ENCODE measurements at regions not wholly inside any gene's neighbourhood (a gene's known extent, or its start where the extent isn't known, plus 50 kb on each side); places are given as distances from the start of the nearest gene placed in this dataset.
"Not testable (repeated sequence)": the region's sequence is repeated elsewhere in the genome, so short reads cannot be mapped to it uniquely, and the experiment has no call there.

GRCh38 chr3:180390313-180390712, 211.7 kb upstream of the TTC14 start:
- in situ Hi-C loops (cut with MboI; ENCODE audit: low pct_unique_long_range_greater_than_20kb, low sequenced_read_pairs) = no loop called here
- no peak for DNase-seq

- no peak for DNase-seq
Measured at GRCh38 chr3:180391001-180391400, 211.0 kb upstream of the TTC14 start.

GRCh38 chr3:180401226-180401625, 200.7 kb upstream of the TTC14 start:
- in situ Hi-C loops (cut with MboI; ENCODE audit: low pct_unique_long_range_greater_than_20kb, low sequenced_read_pairs) = no loop called here
- DNase-seq = no peak

More at GRCh38 chr3:180391001-180391400, 211.0 kb upstream of the TTC14 start:
- in situ Hi-C loops (cut with MboI; ENCODE audit: low pct_unique_long_range_greater_than_20kb, low sequenced_read_pairs) = no loop called here

GRCh38 chr3:180402471-180403073, 199.4 kb upstream of the TTC14 start:
- no peak for DNase-seq
- in situ Hi-C loops (cut with MboI; ENCODE audit: low pct_unique_long_range_greater_than_20kb, low sequenced_read_pairs) = no loop called here

GRCh38 chr3:180403156-180403555, 198.8 kb upstream of the TTC14 start:
- in situ Hi-C loops (cut with MboI; ENCODE audit: low pct_unique_long_range_greater_than_20kb, low sequenced_read_pairs) = no loop called here
- no peak for DNase-seq

- in situ Hi-C loops (cut with MboI; ENCODE audit: low pct_unique_long_range_greater_than_20kb, low sequenced_read_pairs) = no loop called here
- DNase-seq = no peak
Measured at GRCh38 chr3:180408654-180409053, 193.3 kb upstream of the TTC14 start.

GRCh38 chr3:180409170-180409569, 192.8 kb upstream of the TTC14 start:
- DNase-seq = no peak

GRCh38 chr3:180409883-180410282, 192.1 kb upstream of the TTC14 start:
- DNase-seq = no peak
- in situ Hi-C loops (cut with MboI; ENCODE audit: low pct_unique_long_range_greater_than_20kb, low sequenced_read_pairs) = no loop called here

More at GRCh38 chr3:180409170-180409569, 192.8 kb upstream of the TTC14 start:
- in situ Hi-C loops (cut with MboI; ENCODE audit: low pct_unique_long_range_greater_than_20kb, low sequenced_read_pairs) = no loop called here

GRCh38 chr3:180414157-180414556, 187.8 kb upstream of the TTC14 start:
- DNase-seq = no peak
- in situ Hi-C loops (cut with MboI; ENCODE audit: low pct_unique_long_range_greater_than_20kb, low sequenced_read_pairs) = no loop called here

- DNase-seq = no peak
- in situ Hi-C loops (cut with MboI; ENCODE audit: low pct_unique_long_range_greater_than_20kb, low sequenced_read_pairs) = no loop called here
Measured at GRCh38 chr3:180416111-180416594, 185.8 kb upstream of the TTC14 start.

GRCh38 chr3:180417241-180417640, 184.7 kb upstream of the TTC14 start:
- DNase-seq = no peak

GRCh38 chr3:180420016-180420415, 181.9 kb upstream of the TTC14 start:
- no peak for DNase-seq
- in situ Hi-C loops (cut with MboI; ENCODE audit: low pct_unique_long_range_greater_than_20kb, low sequenced_read_pairs) = no loop called here

More at GRCh38 chr3:180417241-180417640, 184.7 kb upstream of the TTC14 start:
- in situ Hi-C loops (cut with MboI; ENCODE audit: low pct_unique_long_range_greater_than_20kb, low sequenced_read_pairs) = no loop called here

GRCh38 chr3:180420804-180421203, 181.2 kb upstream of the TTC14 start:
- no peak for DNase-seq
- in situ Hi-C loops (cut with MboI; ENCODE audit: low pct_unique_long_range_greater_than_20kb, low sequenced_read_pairs) = no loop called here

- in situ Hi-C loops (cut with MboI; ENCODE audit: low pct_unique_long_range_greater_than_20kb, low sequenced_read_pairs) = no loop called here
- DNase-seq = no peak
Measured at GRCh38 chr3:180421221-180421620, 180.7 kb upstream of the TTC14 start.

- DNase-seq = no peak
- in situ Hi-C loops (cut with MboI; ENCODE audit: low pct_unique_long_range_greater_than_20kb, low sequenced_read_pairs) = no loop called here
Measured at GRCh38 chr3:180421721-180422120, 180.2 kb upstream of the TTC14 start.

- in situ Hi-C loops (cut with MboI; ENCODE audit: low pct_unique_long_range_greater_than_20kb, low sequenced_read_pairs); DNase-seq: not testable (repeated sequence)
Measured at GRCh38 chr3:180424305-180424704, 177.7 kb upstream of the TTC14 start.

GRCh38 chr3:180430896-180431295, 171.1 kb upstream of the TTC14 start:
- no peak for DNase-seq
- in situ Hi-C loops (cut with MboI; ENCODE audit: low pct_unique_long_range_greater_than_20kb, low sequenced_read_pairs) = no loop called here

- in situ Hi-C loops (cut with MboI; ENCODE audit: low pct_unique_long_range_greater_than_20kb, low sequenced_read_pairs) = no loop called here
- DNase-seq = no peak
Measured at GRCh38 chr3:180433152-180433551, 168.8 kb upstream of the TTC14 start.

GRCh38 chr3:180447136-180447535, 154.8 kb upstream of the TTC14 start:
- no peak for DNase-seq

GRCh38 chr3:180448407-180448806, 153.6 kb upstream of the TTC14 start:
- in situ Hi-C loops (cut with MboI; ENCODE audit: low pct_unique_long_range_greater_than_20kb, low sequenced_read_pairs) = not testable (repeated sequence)

More at GRCh38 chr3:180447136-180447535, 154.8 kb upstream of the TTC14 start:
- in situ Hi-C loops (cut with MboI; ENCODE audit: low pct_unique_long_range_greater_than_20kb, low sequenced_read_pairs) = no loop called here

GRCh38 chr3:180457225-180457624, 144.7 kb upstream of the TTC14 start:
- DNase-seq = no peak

More at GRCh38 chr3:180448407-180448806, 153.6 kb upstream of the TTC14 start:
- DNase-seq = not testable (repeated sequence)

More at GRCh38 chr3:180457225-180457624, 144.7 kb upstream of the TTC14 start:
- in situ Hi-C loops (cut with MboI; ENCODE audit: low pct_unique_long_range_greater_than_20kb, low sequenced_read_pairs) = no loop called here
